Smooth muscle cell (in vitro differentiated cells): ENCODE measurements at regions not wholly inside any gene's neighbourhood (a gene's known extent, or its start where the extent isn't known, plus 50 kb on each side); places are given as distances from the start of the nearest gene placed in this dataset.

Experiments used
- DNase-seq: peaks from one replicate; lab custom pipeline; 2025; ENCODE audit not compliant: unreplicated experiment; lab: John Stamatoyannopoulos, UW
- H2AFZ ChIP-seq: fragments of 200-600 bp; sonication (generic); 2 replicates; pipeline ENCODE4 v1.6.0; 2016; ENCODE audit warnings: antibody characterized with exemption, low read depth, mild to moderate bottlenecking
- H3F3A ChIP-seq: fragments of 200-600 bp; sonication (generic); 2 replicates; pipeline ENCODE4 v1.6.0; 2017; ENCODE audit warnings: antibody characterized with exemption, low read depth
- H3K27ac ChIP-seq: fragments of 200-600 bp; sonication (generic); 2 replicates; pipeline ENCODE4 v1.5.1; 2016; ENCODE audit warnings: low read depth, mild to moderate bottlenecking
- H3K27me3 ChIP-seq: fragments of 200-600 bp; sonication (generic); 2 replicates; pipeline ENCODE4 v1.6.1; 2016; ENCODE audit warnings: low read depth, mild to moderate bottlenecking
- H3K36me3 ChIP-seq: fragments of 200-600 bp; sonication (generic); 2 replicates; pipeline ENCODE4 v1.5.1; 2016; ENCODE audit warnings: low read depth
- H3K4me1 ChIP-seq: fragments of 200-600 bp; sonication (generic); 2 replicates; pipeline ENCODE4 v1.5.1; 2016; ENCODE audit warnings: low read depth
- H3K4me2 ChIP-seq: fragments of 200-600 bp; sonication (generic); 2 replicates; pipeline ENCODE4 v1.6.0; 2016; ENCODE audit warnings: mild to moderate bottlenecking
- H3K4me3 ChIP-seq: fragments of 200-600 bp; sonication (generic); 2 replicates; pipeline ENCODE4 v1.5.1; 2016; ENCODE audit warnings: mild to moderate bottlenecking
- H3K79me2 ChIP-seq: fragments of 200-600 bp; sonication (generic); 2 replicates; pipeline ENCODE4 v1.6.0; 2016; ENCODE audit warnings: low read depth, mild to moderate bottlenecking
- H3K9ac ChIP-seq: fragments of 200-600 bp; sonication (generic); 2 replicates; pipeline ENCODE4 v1.6.0; 2016; ENCODE audit warnings: low read depth
- H3K9me3 ChIP-seq: fragments of 200-600 bp; sonication (generic); replicated peaks from 2 replicates; pipeline ENCODE4 v1.5.1; 2016; ENCODE audit warnings: low read depth
- H4K20me1 ChIP-seq: fragments of 200-600 bp; sonication (generic); 2 replicates; pipeline ENCODE4 v1.6.0; 2016; ENCODE audit warnings: low read depth
- CTCF ChIP-seq: fragments of 200-600 bp; sonication (generic); IDR thresholded peaks from 2 replicates; pipeline ENCODE4 v1.5.1; 2017; ENCODE audit warnings: borderline replicate concordance, mild to moderate bottlenecking, antibody characterized with exemption; ENCODE audit not compliant: insufficient read depth, poor library complexity, severe bottlenecking
- WGBS: methylation state at CpG from one replicate; pipeline ENCODE4 v1.1.7; 2016; ENCODE audit warnings: low lambda C conversion rate; 5-methylcytosine and 5-hydroxymethylcytosine counted together

DNA sequence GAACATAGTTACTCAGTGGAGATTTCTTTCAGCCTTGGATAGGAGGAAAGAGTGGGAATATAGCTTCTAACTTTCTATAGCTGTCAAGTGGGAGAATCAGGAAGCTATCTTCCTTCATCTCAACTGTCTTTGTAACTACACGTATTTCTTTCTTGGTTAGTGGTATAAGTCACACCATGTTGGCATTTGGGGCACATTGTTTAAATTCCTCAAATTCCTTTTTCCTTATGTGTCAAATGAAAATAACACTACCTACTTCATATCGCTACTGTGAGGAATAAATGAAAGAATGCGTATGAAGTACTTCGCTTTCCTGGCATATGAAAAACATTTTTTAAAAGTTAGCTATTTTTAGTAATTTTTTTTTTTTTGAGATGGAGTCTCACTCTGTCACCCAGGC is 1082.5 kb upstream of the WWC1 start:
- no peak overlapping the region for H3K9ac ChIP-seq
- H3K27me3 ChIP-seq = no peaks in the 10 kb centered on the region
- no peak overlapping the region for H2AFZ ChIP-seq
- no peak for TF ChIP-seq CTCF
- no peaks in the 10 kb centered on the region for H3K79me2 ChIP-seq
- no peak for DNase-seq
- no peak overlapping the region for H3K4me2 ChIP-seq
- H3K27ac ChIP-seq = no peak overlapping the region
- H3F3A ChIP-seq = no peaks in the 10 kb centered on the region
- no peaks in the 10 kb centered on the region for H4K20me1 ChIP-seq
- 77% methylated on average over 4 of the region's 4 CpGs for WGBS
- no peaks in the 10 kb centered on the region for H3K9me3 ChIP-seq
- H3K4me3 ChIP-seq = no peak overlapping the region
- H3K4me1 ChIP-seq = no peaks in the 10 kb centered on the region
- no peaks in the 10 kb centered on the region for H3K36me3 ChIP-seq

DNA sequence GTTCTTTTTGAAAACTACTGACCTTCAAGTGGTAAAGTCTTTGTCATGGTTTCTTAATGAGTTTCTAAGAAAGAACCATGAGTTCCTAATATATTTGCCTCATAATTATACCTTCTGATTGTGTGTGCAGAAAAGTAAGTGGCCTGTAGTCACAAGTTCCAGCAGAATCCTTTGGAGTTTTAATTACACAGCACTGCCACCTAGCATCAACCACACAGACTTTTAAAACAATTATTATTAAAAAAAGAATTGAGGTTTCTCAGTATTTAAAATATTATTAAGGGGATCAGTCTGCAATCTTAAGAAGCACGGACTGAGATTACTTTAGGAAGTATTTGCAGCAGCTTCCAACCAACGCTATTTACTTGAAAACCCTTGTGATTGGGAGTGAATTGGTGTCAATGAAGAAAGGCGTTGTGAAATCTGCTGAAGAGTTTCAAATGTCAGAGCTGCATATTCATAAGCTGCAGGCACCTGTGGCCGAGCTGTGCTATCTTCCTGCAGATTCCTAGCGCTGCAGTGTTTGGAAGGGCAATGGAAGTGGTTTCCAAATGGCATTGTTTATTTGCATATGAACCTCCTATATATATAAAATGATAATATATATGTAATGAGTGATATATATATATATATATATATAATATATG is 1074.2 kb upstream of the WWC1 start:
- Histone ChIP-seq H3F3A (no peaks in the 10 kb centered on the region), H3K4me2 (no peak overlapping the region), H3K79me2 (no peaks in the 10 kb centered on the region), H4K20me1 (no peaks in the 10 kb centered on the region), H3K27ac (no peak overlapping the region), H3K27me3 (no peaks in the 10 kb centered on the region), H3K36me3 (no peaks in the 10 kb centered on the region), H3K4me1 (peaks cover 3% of the 10 kb centered on the region), H3K4me3 (no peak overlapping the region), H3K9ac (no peak overlapping the region), H3K9me3 (no peaks in the 10 kb centered on the region), H2AFZ (no peak overlapping the region)
- no peak for DNase-seq
- 48% methylated on average over 5 of the region's 5 CpGs for WGBS
- TF ChIP-seq CTCF = peak; percentile 16

- Histone ChIP-seq H3K27me3 (no peaks in the 10 kb centered on the region), H4K20me1 (no peaks in the 10 kb centered on the region), H3F3A (no peaks in the 10 kb centered on the region)
Observed at GRCh38 chr5:167219298-167219697, 1072.1 kb upstream of the WWC1 start.

More at GRCh38 chr5:167219298-167219697, 1072.1 kb upstream of the WWC1 start:
- H3K4me2 ChIP-seq = no peak overlapping the region
- H3K9ac ChIP-seq = no peak overlapping the region
- no peaks in the 10 kb centered on the region for H3K79me2 ChIP-seq
- peaks cover 3% of the 10 kb centered on the region for H3K4me1 ChIP-seq
- no peaks in the 10 kb centered on the region for H3K36me3 ChIP-seq
- H3K27ac ChIP-seq = no peak overlapping the region
- no peak overlapping the region for H2AFZ ChIP-seq
- TF ChIP-seq CTCF = no peak
- WGBS = 26% methylated on average over 1 of the region's 1 CpG
- H3K4me3 ChIP-seq = no peak overlapping the region
- no peaks in the 10 kb centered on the region for H3K9me3 ChIP-seq
- DNase-seq = no peak
